ENCODE measurements at regions not wholly inside any gene's neighbourhood (a gene's known extent, or its start where the extent isn't known, plus 50 kb on each side); places are given as distances from the start of the nearest gene placed in this dataset.

DNA sequence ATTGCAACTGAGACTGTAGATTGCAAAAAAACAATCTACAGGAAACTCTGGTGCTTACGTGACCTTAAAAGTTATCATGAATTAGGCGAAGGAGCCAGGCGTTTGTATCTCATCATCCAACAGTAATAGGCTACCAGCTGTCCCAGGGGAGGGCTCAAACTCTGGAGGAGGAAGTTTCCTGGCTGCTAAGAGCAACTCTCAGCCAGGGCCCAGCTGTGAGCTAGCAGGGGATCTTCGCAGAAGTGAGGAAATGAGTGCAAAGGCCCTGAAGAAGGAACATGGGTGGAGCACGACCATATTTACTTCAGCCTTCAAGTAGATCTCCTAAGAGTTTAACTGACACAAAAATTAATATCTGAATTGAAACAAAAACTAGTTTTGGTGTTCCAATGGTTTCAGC lies 686.9 kb upstream of the MAP3K7 start:
- Histone ChIP-seq H3K9ac (ENCODE audit: insufficient read depth, low read length) (no peak overlapping the region), H3K27me3 (ENCODE audit: control insufficient read depth, insufficient read depth, low read length) (no peaks in the 10 kb centered on the region), H3K4me1 (ENCODE audit: control insufficient read depth, extremely low read depth, insufficient read depth, low read length) (no peaks in the 10 kb centered on the region), H3K27ac (ENCODE audit: insufficient read depth, low read length) (no peak overlapping the region), H3K79me2 (ENCODE audit: control insufficient read depth, insufficient read depth, low read length) (no peaks in the 10 kb centered on the region), H3K9me3 (ENCODE audit: control insufficient read depth, insufficient read depth, low read depth, low read length) (no peaks in the 10 kb centered on the region), H2AFZ (ENCODE audit: low read length) (no peak overlapping the region), H3K4me2 (ENCODE audit: extremely low read depth, insufficient read depth, low read length) (no peak overlapping the region), H3K4me3 (replicated peaks in 1 of 4; ENCODE audit: control extremely low read depth in 1 of 4, insufficient read depth in 1 of 4, low read depth in 3 of 4, low read length in 4 of 4) (no peak overlapping the region), H4K20me1 (ENCODE audit: control insufficient read depth, extremely low read depth, insufficient read depth, low read length) (no peaks in the 10 kb centered on the region), H3K36me3 (ENCODE audit: control insufficient read depth, insufficient read depth, low read length) (no peaks in the 10 kb centered on the region)
- TF ChIP-seq, protein P1, sequence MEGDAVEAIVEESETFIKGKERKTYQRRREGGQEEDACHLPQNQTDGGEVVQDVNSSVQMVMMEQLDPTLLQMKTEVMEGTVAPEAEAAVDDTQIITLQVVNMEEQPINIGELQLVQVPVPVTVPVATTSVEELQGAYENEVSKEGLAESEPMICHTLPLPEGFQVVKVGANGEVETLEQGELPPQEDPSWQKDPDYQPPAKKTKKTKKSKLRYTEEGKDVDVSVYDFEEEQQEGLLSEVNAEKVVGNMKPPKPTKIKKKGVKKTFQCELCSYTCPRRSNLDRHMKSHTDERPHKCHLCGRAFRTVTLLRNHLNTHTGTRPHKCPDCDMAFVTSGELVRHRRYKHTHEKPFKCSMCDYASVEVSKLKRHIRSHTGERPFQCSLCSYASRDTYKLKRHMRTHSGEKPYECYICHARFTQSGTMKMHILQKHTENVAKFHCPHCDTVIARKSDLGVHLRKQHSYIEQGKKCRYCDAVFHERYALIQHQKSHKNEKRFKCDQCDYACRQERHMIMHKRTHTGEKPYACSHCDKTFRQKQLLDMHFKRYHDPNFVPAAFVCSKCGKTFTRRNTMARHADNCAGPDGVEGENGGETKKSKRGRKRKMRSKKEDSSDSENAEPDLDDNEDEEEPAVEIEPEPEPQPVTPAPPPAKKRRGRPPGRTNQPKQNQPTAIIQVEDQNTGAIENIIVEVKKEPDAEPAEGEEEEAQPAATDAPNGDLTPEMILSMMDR (conservative IDR thresholded peaks at IDR 0.05 in 1 of 2, IDR thresholded peaks at IDR 0.05 in 1 of 2; ENCODE audit: low read depth in 1 of 2, low read length in 2 of 2): no peak
- TF ChIP-seq EZH2 (IDR thresholded peaks at IDR 0.05; ENCODE audit: low read length, missing control alignments): no peak
- peak in 1 of 2 donors; percentile 15 for DNase-seq (ENCODE audit: low read depth in 2 of 2)

DNA sequence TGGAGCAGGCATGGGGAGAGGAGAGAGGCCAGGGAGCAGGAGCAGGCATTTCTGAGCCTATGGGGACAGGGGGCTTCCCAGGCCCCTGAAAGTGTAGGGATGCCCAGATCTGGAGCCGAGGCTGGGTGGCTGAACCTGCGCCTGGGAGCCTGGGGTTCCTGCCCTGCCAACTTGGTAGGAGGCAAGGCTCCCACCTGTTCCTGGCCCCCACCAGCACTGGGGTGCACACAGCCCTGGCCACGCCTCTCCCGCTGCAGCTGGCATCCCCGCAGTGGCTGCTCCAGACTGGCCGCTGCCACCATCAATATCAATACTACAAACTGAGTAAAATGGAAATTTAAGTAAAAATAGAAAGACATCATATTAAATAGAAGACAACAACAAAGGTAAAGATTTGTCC lies 684.9 kb upstream of the MAP3K7 start:
- Histone ChIP-seq H2AFZ (ENCODE audit: low read length) (no peak overlapping the region), H3K79me2 (ENCODE audit: control insufficient read depth, insufficient read depth, low read length) (no peaks in the 10 kb centered on the region), H4K20me1 (ENCODE audit: control insufficient read depth, extremely low read depth, insufficient read depth, low read length) (no peaks in the 10 kb centered on the region), H3K27ac (ENCODE audit: insufficient read depth, low read length) (no peak overlapping the region), H3K4me2 (ENCODE audit: extremely low read depth, insufficient read depth, low read length) (no peak overlapping the region), H3K9ac (ENCODE audit: insufficient read depth, low read length) (no peak overlapping the region), H3K9me3 (ENCODE audit: control insufficient read depth, insufficient read depth, low read depth, low read length) (no peaks in the 10 kb centered on the region), H3K4me1 (ENCODE audit: control insufficient read depth, extremely low read depth, insufficient read depth, low read length) (no peaks in the 10 kb centered on the region), H3K27me3 (ENCODE audit: control insufficient read depth, insufficient read depth, low read length) (no peaks in the 10 kb centered on the region), H3K4me3 (replicated peaks in 1 of 4; ENCODE audit: control extremely low read depth in 1 of 4, insufficient read depth in 1 of 4, low read depth in 3 of 4, low read length in 4 of 4) (no peak overlapping the region), H3K36me3 (ENCODE audit: control insufficient read depth, insufficient read depth, low read length) (no peaks in the 10 kb centered on the region)
- TF ChIP-seq EZH2 (IDR thresholded peaks at IDR 0.05; ENCODE audit: low read length, missing control alignments): no peak
- TF ChIP-seq, protein P1 (conservative IDR thresholded peaks at IDR 0.05 in 1 of 2, IDR thresholded peaks at IDR 0.05 in 1 of 2; ENCODE audit: low read depth in 1 of 2, low read length in 2 of 2): no peak
- no peak for DNase-seq (ENCODE audit: low read depth in 2 of 2)

DNA sequence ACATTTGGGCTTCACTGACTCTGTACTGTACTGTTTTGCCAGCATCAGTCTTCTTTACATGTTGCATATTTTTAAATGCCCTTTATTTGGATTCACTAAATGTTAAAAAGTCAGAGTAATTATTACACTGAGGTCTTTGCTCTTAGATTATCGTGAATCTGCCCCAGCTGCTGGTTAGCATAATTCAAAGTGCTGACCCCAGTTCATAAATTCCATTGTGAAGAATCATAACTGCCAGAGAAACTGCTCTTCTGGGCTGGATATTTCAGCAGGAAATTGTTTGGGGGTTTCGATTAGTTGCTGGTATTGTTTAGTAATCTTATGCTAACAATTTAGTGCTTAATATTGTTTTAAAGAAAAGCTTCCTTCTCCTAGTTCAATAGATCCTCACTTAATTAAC lies 682.1 kb upstream of the MAP3K7 start:
- TF ChIP-seq, protein P1 (conservative IDR thresholded peaks at IDR 0.05 in 1 of 2, IDR thresholded peaks at IDR 0.05 in 1 of 2; ENCODE audit: low read depth in 1 of 2, low read length in 2 of 2): no peak
- TF ChIP-seq EZH2 (IDR thresholded peaks at IDR 0.05; ENCODE audit: low read length, missing control alignments): no peak
- Histone ChIP-seq H3K79me2 (ENCODE audit: control insufficient read depth, insufficient read depth, low read length) (no peaks in the 10 kb centered on the region), H3K4me2 (ENCODE audit: extremely low read depth, insufficient read depth, low read length) (no peak overlapping the region), H2AFZ (ENCODE audit: low read length) (no peak overlapping the region), H3K27ac (ENCODE audit: insufficient read depth, low read length) (no peak overlapping the region), H3K9me3 (ENCODE audit: control insufficient read depth, insufficient read depth, low read depth, low read length) (no peaks in the 10 kb centered on the region), H3K27me3 (ENCODE audit: control insufficient read depth, insufficient read depth, low read length) (no peaks in the 10 kb centered on the region), H3K4me3 (replicated peaks in 1 of 4; ENCODE audit: control extremely low read depth in 1 of 4, insufficient read depth in 1 of 4, low read depth in 3 of 4, low read length in 4 of 4) (no peak overlapping the region), H3K4me1 (ENCODE audit: control insufficient read depth, extremely low read depth, insufficient read depth, low read length) (no peaks in the 10 kb centered on the region), H3K9ac (ENCODE audit: insufficient read depth, low read length) (no peak overlapping the region), H3K36me3 (ENCODE audit: control insufficient read depth, insufficient read depth, low read length) (no peaks in the 10 kb centered on the region), H4K20me1 (ENCODE audit: control insufficient read depth, extremely low read depth, insufficient read depth, low read length) (no peaks in the 10 kb centered on the region)
- peak; percentile 27 to 58 for DNase-seq (ENCODE audit: low read depth in 2 of 2)

All from fibroblast of lung (primary cell).